Gastroesophageal sphincter (tissue), 3 donors: ENCODE measurements at regions not wholly inside any gene's neighbourhood (a gene's known extent, or its start where the extent isn't known, plus 50 kb on each side); places are given as distances from the start of the nearest gene placed in this dataset.

Experiments used
- CTCF ChIP-seq, 4 experiments: fragments of 200-600 bp in 2 of 4; fragments of 450-650 bp in 2 of 4; sonication (generic) in 1 of 4; IDR thresholded peaks; one replicate each; pipeline ENCODE4 v1.5.1; 2017 to 2019; ENCODE audit warnings: antibody characterized with exemption in 4 of 4, mild to moderate bottlenecking in 2 of 4, moderate library complexity in 2 of 4
- POLR2A ChIP-seq, 2 donors: fragments of 450-650 bp; IDR thresholded peaks; one replicate each; pipeline ENCODE4 v1.6.1; 2017; ENCODE audit warnings: antibody characterized with exemption in 2 of 2, mild to moderate bottlenecking in 2 of 2, moderate library complexity in 1 of 2
- POLR2AphosphoS5 ChIP-seq: sonication (generic); formaldehyde crosslinking; IDR thresholded peaks from one replicate; pipeline ENCODE4 v1.6.1; 2017; ENCODE audit warnings: antibody characterized with exemption

- no peak for TF ChIP-seq CTCF (IDR thresholded peaks at IDR 0.05)
- TF ChIP-seq POLR2AphosphoS5: no peak
- TF ChIP-seq POLR2A (IDR thresholded peaks at IDR 0.05): no peak
These were observed 58.5 kb upstream of the S1PR1 start for GRCh38 chr1:101178341-101178687.
